ENCODE measurements at regions not wholly inside any gene's neighbourhood (a gene's known extent, or its start where the extent isn't known, plus 50 kb on each side); places are given as distances from the start of the nearest gene placed in this dataset.

DNA sequence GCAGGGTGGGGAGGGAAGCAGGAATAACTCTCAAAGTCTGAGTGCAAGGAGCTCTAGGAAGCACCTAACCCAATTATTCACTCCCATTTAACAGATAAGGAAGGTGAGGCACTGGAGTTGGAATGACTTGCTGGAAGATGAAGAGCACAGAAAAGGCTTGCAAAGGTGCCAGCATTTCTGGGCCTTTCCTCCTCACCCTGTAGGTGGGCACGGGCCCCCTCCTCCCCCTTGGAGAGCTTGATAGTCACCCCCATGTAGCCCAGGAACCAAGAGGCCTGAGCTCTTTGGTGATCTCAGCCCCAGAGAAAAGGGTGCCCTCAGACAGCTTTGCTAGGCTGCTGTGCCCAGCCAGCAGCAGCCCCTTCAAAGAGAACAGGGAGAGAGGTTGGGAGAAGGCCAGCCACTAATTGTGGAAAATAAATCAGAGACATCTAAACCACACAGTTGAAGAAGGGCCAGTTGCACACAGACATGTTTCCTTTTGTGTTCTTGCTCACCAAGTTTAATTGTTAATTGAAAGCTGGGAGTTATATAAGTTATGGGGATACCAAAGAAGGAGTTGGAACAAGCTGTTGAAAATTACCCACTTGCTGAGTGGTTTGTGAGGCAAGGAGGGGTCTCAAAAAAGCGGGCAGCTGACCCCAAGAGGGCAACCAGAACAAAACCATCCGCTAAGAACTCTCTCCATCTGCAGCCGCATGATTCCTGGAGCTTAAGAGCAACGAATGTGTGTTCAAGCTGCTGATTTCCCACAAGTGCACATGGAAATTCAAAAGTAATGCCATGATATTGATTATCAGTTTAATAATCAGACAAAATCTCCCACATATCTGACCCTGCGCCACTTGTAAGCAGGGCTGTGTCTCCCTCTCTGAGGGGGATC lies 77.0 kb downstream of the MRPL14 start:
- TF ChIP-seq, protein P1, sequence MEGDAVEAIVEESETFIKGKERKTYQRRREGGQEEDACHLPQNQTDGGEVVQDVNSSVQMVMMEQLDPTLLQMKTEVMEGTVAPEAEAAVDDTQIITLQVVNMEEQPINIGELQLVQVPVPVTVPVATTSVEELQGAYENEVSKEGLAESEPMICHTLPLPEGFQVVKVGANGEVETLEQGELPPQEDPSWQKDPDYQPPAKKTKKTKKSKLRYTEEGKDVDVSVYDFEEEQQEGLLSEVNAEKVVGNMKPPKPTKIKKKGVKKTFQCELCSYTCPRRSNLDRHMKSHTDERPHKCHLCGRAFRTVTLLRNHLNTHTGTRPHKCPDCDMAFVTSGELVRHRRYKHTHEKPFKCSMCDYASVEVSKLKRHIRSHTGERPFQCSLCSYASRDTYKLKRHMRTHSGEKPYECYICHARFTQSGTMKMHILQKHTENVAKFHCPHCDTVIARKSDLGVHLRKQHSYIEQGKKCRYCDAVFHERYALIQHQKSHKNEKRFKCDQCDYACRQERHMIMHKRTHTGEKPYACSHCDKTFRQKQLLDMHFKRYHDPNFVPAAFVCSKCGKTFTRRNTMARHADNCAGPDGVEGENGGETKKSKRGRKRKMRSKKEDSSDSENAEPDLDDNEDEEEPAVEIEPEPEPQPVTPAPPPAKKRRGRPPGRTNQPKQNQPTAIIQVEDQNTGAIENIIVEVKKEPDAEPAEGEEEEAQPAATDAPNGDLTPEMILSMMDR (IDR thresholded peaks at IDR 0.05; ENCODE audit: extremely low read depth, insufficient read depth, missing control alignments), result no peak
- in situ Hi-C loops (cut with MboI; ENCODE audit: low pct_unique_long_range_greater_than_20kb, low sequenced_read_pairs, unreplicated experiment), result no loop called here
- DNase-seq (ENCODE audit: low spot score), result no peak

GRCh38 chr6:44049163-44049988 lies 77.9 kb downstream of the MRPL14 start:
- TF ChIP-seq, protein P1 (IDR thresholded peaks at IDR 0.05; ENCODE audit: extremely low read depth, insufficient read depth, missing control alignments), result no peak
- peak; percentile 58 for DNase-seq (ENCODE audit: low spot score)
- in situ Hi-C loops (cut with MboI; ENCODE audit: low pct_unique_long_range_greater_than_20kb, low sequenced_read_pairs, unreplicated experiment), result no loop called here

DNA sequence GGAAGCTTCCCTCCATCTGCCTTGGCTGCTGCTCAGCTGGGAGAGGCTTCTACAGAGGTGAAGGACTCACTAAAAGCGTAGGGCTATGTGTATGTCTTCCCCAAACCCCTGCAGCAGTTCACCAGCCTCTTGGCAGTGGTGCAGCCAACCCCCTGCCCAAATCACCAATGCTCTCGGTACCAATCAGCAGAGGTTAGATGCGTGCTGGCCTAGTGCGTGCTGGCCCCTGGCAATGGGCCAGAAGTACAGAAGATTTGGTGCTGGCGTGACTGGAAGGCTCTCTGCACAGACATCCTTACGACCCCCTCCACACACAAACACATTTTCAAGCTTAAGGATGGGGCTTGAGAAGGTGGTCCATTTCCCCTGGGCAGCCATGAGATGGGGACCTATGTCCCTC lies 79.0 kb downstream of the MRPL14 start:
- in situ Hi-C loops (cut with MboI; ENCODE audit: low pct_unique_long_range_greater_than_20kb, low sequenced_read_pairs, unreplicated experiment), result no loop called here
- TF ChIP-seq, protein P1 (IDR thresholded peaks at IDR 0.05; ENCODE audit: extremely low read depth, insufficient read depth, missing control alignments), result no peak
- DNase-seq (ENCODE audit: low spot score), result no peak

- in situ Hi-C loops (cut with MboI; ENCODE audit: low pct_unique_long_range_greater_than_20kb, low sequenced_read_pairs, unreplicated experiment), result no loop called here
- TF ChIP-seq, protein P1 (IDR thresholded peaks at IDR 0.05; ENCODE audit: extremely low read depth, insufficient read depth, missing control alignments), result no peak
These were observed 79.5 kb downstream of the MRPL14 start for GRCh38 chr6:44047801-44048200.

GRCh38 chr6:44047179-44047546 lies 80.1 kb downstream of the MRPL14 start:
- no peak for DNase-seq (ENCODE audit: low spot score)
- in situ Hi-C loops (cut with MboI; ENCODE audit: low pct_unique_long_range_greater_than_20kb, low sequenced_read_pairs, unreplicated experiment), result no loop called here
- TF ChIP-seq, protein P1 (IDR thresholded peaks at IDR 0.05; ENCODE audit: extremely low read depth, insufficient read depth, missing control alignments), result no peak

More at GRCh38 chr6:44047801-44048200, 79.5 kb downstream of the MRPL14 start:
- no peak for DNase-seq (ENCODE audit: low spot score)

- TF ChIP-seq, protein P1 (IDR thresholded peaks at IDR 0.05; ENCODE audit: extremely low read depth, insufficient read depth, missing control alignments), result no peak
- no peak for DNase-seq (ENCODE audit: low spot score)
- in situ Hi-C loops (cut with MboI; ENCODE audit: low pct_unique_long_range_greater_than_20kb, low sequenced_read_pairs, unreplicated experiment), result no loop called here
These were observed 80.6 kb downstream of the MRPL14 start for GRCh38 chr6:44046516-44047178.

All from GM13977 (cell line).